IMR-90 (cell line): ENCODE measurements at regions not wholly inside any gene's neighbourhood (a gene's known extent, or its start where the extent isn't known, plus 50 kb on each side); places are given as distances from the start of the nearest gene placed in this dataset.

Experiments used
- ATAC-seq: fragments of 200-7000 bp; cut with Tn5 transposase; 2 replicates; pipeline ENCODE4 v1.9.1; 2020; ENCODE audit warnings: low read depth, mild to moderate bottlenecking, moderate library complexity
- BruUV-seq: library from RNA; stranded (reverse); fragments of 400-500 nt; replicated peaks from 2 replicates; lab custom pipeline; 2021; lab: Mats Ljungman, UMichigan
- CTCF ChIA-PET: fragments of 300-600 bp; formaldehyde crosslinking; extraction: SDS; loops from one replicate; lab custom pipeline; 2021; ENCODE audit warnings: antibody characterized with exemption; lab: Yijun Ruan, JAX
- POLR2A ChIA-PET: fragments of 300-600 bp; sonication (Branson Sonifier 250); formaldehyde crosslinking; loops from one replicate; lab custom pipeline; 2022; ENCODE audit warnings: antibody characterized with exemption; ENCODE audit not compliant: unreplicated experiment; lab: Charles Lee
- DNase-seq: peaks from one replicate; pipeline ENCODE4 v3.0.0; 2013
- H2AFZ ChIP-seq: replicated peaks from 2 replicates; pipeline ENCODE3; 2013; ENCODE audit warnings: low read length, mild to moderate bottlenecking; ENCODE audit not compliant: poor library complexity
- H2AK5ac ChIP-seq: 2 replicates; pipeline ENCODE4 v1.6.1; 2013; ENCODE audit warnings: low read depth, low read length, inconsistent platforms
- H2AK9ac ChIP-seq: replicated peaks from 2 replicates; pipeline ENCODE3; 2013; ENCODE audit warnings: mild to moderate bottlenecking, low read depth, low read length, moderate library complexity; ENCODE audit not compliant: poor library complexity
- H2BK120ac ChIP-seq: 2 replicates; pipeline ENCODE4 v1.6.1; 2013; ENCODE audit warnings: low read depth, low read length, inconsistent platforms
- H2BK15ac ChIP-seq: 3 replicates; pipeline ENCODE4 v1.6.1; 2013; ENCODE audit warnings: low read depth, low read length, inconsistent platforms
- H2BK20ac ChIP-seq: 2 replicates; pipeline ENCODE4 v1.6.1; 2013; ENCODE audit warnings: low read depth, mild to moderate bottlenecking, inconsistent platforms, low read length, moderate library complexity
- H2BK5ac ChIP-seq: 2 replicates; pipeline ENCODE4 v1.6.1; 2013; ENCODE audit warnings: mild to moderate bottlenecking, low read depth, low read length, inconsistent platforms; ENCODE audit not compliant: poor library complexity, severe bottlenecking
- H3K14ac ChIP-seq: replicated peaks from 2 replicates; pipeline ENCODE4 v1.6.1; 2013; ENCODE audit warnings: low read depth, low read length, inconsistent platforms
- H3K18ac ChIP-seq: 2 replicates; pipeline ENCODE4 v1.6.1; 2013; ENCODE audit warnings: low read depth, low read length, control low read depth
- H3K23ac ChIP-seq: 2 replicates; pipeline ENCODE4 v1.6.1; 2013; ENCODE audit warnings: low read depth, low read length, inconsistent platforms
- H3K27ac ChIP-seq: 2 replicates; pipeline ENCODE4 v1.5.1; 2013; ENCODE audit warnings: mild to moderate bottlenecking, control low read depth, low read length; ENCODE audit not compliant: insufficient read depth
- H3K27me3 ChIP-seq: 2 replicates; pipeline ENCODE4 v1.6.1; 2013; ENCODE audit warnings: low read length; ENCODE audit not compliant: control insufficient read depth, insufficient read depth
- H3K36me3 ChIP-seq: 2 replicates; pipeline ENCODE4 v1.6.1; 2013; ENCODE audit warnings: low read length, mixed read lengths; ENCODE audit not compliant: control insufficient read depth, insufficient read depth
- H3K4ac ChIP-seq: 2 replicates; pipeline ENCODE4 v1.6.1; 2013; ENCODE audit warnings: low read depth, low read length, inconsistent platforms
- H3K4me1 ChIP-seq: 2 replicates; pipeline ENCODE4 v1.6.1; 2013; ENCODE audit warnings: low read length, mixed read lengths; ENCODE audit not compliant: control insufficient read depth, insufficient read depth
- H3K4me2 ChIP-seq: 2 replicates; pipeline ENCODE4 v1.6.1; 2013; ENCODE audit warnings: low read depth, mild to moderate bottlenecking, control low read depth, low read length, moderate library complexity
- H3K4me3 ChIP-seq: 2 replicates; pipeline ENCODE4 v1.5.1; 2013; ENCODE audit warnings: low read depth, mild to moderate bottlenecking, control low read depth, low read length, moderate library complexity; ENCODE audit not compliant: insufficient read depth
- H3K56ac ChIP-seq: 2 replicates; pipeline ENCODE4 v1.6.1; 2013; ENCODE audit warnings: low read length, inconsistent platforms; ENCODE audit not compliant: insufficient read depth; ENCODE audit errors: extremely low read depth
- H3K79me1 ChIP-seq, 2 experiments: 2 replicates each; pipeline ENCODE4 v1.6.1; 2013; ENCODE audit warnings: low read length in 2 of 2, inconsistent platforms in 1 of 2, low read depth in 1 of 2
- H3K9ac ChIP-seq: 2 replicates; pipeline ENCODE4 v1.6.1; 2013; ENCODE audit warnings: low read depth, low read length, control low read depth
- H3K9me1 ChIP-seq: 2 replicates; pipeline ENCODE4 v1.6.1; 2013; ENCODE audit warnings: low read length, inconsistent platforms; ENCODE audit not compliant: insufficient read depth
- H3K9me3 ChIP-seq: 2 replicates; pipeline ENCODE4 v1.6.1; 2013; ENCODE audit warnings: low read length; ENCODE audit not compliant: control insufficient read depth, insufficient read depth
- H4K20me1 ChIP-seq: 2 replicates; pipeline ENCODE4 v1.6.1; 2013; ENCODE audit warnings: low read length, inconsistent platforms; ENCODE audit not compliant: insufficient read depth
- H4K5ac ChIP-seq: 2 replicates; pipeline ENCODE4 v1.6.1; 2013; ENCODE audit warnings: mild to moderate bottlenecking, low read depth, low read length, control low read depth
- H4K8ac ChIP-seq, 2 experiments: 2 replicates each; pipeline ENCODE4 v1.6.1; 2013; ENCODE audit warnings: low read depth in 2 of 2, low read length in 2 of 2, control low read depth in 1 of 2, inconsistent platforms in 1 of 2
- H4K91ac ChIP-seq: 2 replicates; pipeline ENCODE4 v1.6.1; 2013; ENCODE audit warnings: low read depth, low read length, inconsistent platforms; ENCODE audit not compliant: insufficient read depth
- FOS ChIP-seq: fragments of 150-350 bp; IDR thresholded peaks from 2 replicates; pipeline ENCODE4 v1.6.1; 2016; ENCODE audit warnings: low read depth, low read length
- MAZ ChIP-seq: IDR thresholded peaks from 2 replicates; pipeline ENCODE4 v1.6.1; 2012; ENCODE audit warnings: low read depth, mild to moderate bottlenecking, low read length, improper control_type of control experiment, moderate library complexity, borderline replicate concordance
- MXI1 ChIP-seq: IDR thresholded peaks from 2 replicates; pipeline ENCODE4 v1.6.1; 2012; ENCODE audit warnings: low read depth, mild to moderate bottlenecking, low read length, moderate library complexity, borderline replicate concordance
- WGBS, 2 experiments: methylation state at CpG; one replicate each; pipeline versions ENCODE4 v1.1.5 to v1.1.7; 2013; ENCODE audit warnings: missing lambda C conversion rate in 2 of 2; ENCODE audit not compliant: insufficient read length in 1 of 2; ENCODE audit errors: extremely low coverage in 2 of 2; 5-methylcytosine and 5-hydroxymethylcytosine counted together
- dilution Hi-C: fragments of 300-500 bp; cut with HindIII; formaldehyde crosslinking; loops from one replicate; pipeline ENCODE4 v1.14.3; 2018; ENCODE audit warnings: low sequenced_read_pairs; ENCODE audit not compliant: unreplicated experiment
- in situ Hi-C: fragments of 300-500 bp; cut with MboI; formaldehyde crosslinking; loops from 3 replicates; pipeline ENCODE4 v1.14.3; 2019; ENCODE audit warnings: low sequenced_read_pairs, inconsistent platforms, mixed read lengths
- intact Hi-C: fragments of 100-400 bp; cut with micrococcal nuclease; formaldehyde crosslinking; loops from 2 replicates; pipeline ENCODE4 v1.10.0; 2022

- Histone ChIP-seq H3K4me2 (no peak overlapping the region), H3K27me3 (no peaks in the 10 kb centered on the region), H3K4me3 (no peak overlapping the region), H2AK9ac (no peak overlapping the region), H4K5ac (no peak overlapping the region), H3K79me1 (no peaks in the 10 kb centered on the region), H2BK20ac (no peak overlapping the region), H3K56ac (no peak overlapping the region), H3K4ac (no peak overlapping the region), H3K23ac (no peak overlapping the region), H2AK5ac (no peak overlapping the region), H3K27ac (no peak overlapping the region), H3K9me3 (peaks cover 46% of the 10 kb centered on the region), H3K4me1 (no peaks in the 10 kb centered on the region), H4K20me1 (no peaks in the 10 kb centered on the region), H2BK120ac (no peak overlapping the region), H3K14ac (no peak overlapping the region), H3K18ac (no peak overlapping the region), H4K8ac (no peak overlapping the region), H2BK15ac (no peak overlapping the region), H2BK5ac (no peak overlapping the region), H4K91ac (no peak overlapping the region), H2AFZ (no peak overlapping the region), H3K36me3 (no peaks in the 10 kb centered on the region), H3K9ac (no peak overlapping the region), H3K9me1 (no peaks in the 10 kb centered on the region)
- no peak for ATAC-seq
- in situ Hi-C loops: no loop called here
- TF ChIP-seq MAZ (no peak), FOS (no peak), MXI1 (no peak)
- BruUV-seq: no TSS peak
- ChIA-PET CTCF (no interaction called here), POLR2A (no interaction called here)
- intact Hi-C loops: no loop called here
- DNase-seq: no peak
- WGBS, 2 experiments: 71% methylated on average over 1 of the region's 17 CpGs; no CpG with 5 or more reads in 1 of the 2 experiments
- dilution Hi-C loops: no loop called here
These were observed 2288.4 kb downstream of the TP53TG3F start for GRCh38 chr16:35747658-35748455.
